ENCODE measurements at regions not wholly inside any gene's neighbourhood (a gene's known extent, or its start where the extent isn't known, plus 50 kb on each side); places are given as distances from the start of the nearest gene placed in this dataset.

DNA sequence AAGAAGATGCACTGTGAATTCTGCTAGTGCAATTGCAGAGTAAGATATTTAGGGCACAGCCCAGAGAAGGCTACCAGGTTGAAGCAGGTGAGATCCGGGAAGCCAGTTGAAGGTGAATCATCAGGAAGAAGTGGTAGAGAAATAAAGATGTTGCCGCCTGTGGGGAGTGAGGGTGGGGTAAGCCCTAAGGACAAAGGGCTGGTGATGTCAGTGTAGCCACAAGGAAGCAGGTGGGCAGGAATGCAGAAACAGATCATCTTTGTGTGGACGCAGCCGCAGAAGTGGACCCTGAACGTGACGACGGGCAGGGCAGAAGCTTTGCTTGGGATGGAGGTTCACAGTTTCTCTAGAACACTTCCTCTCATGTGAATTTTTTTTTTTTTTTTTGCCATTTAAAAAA lies 164.2 kb downstream of the ACTL7B start:
- TF ChIP-seq, protein P1, sequence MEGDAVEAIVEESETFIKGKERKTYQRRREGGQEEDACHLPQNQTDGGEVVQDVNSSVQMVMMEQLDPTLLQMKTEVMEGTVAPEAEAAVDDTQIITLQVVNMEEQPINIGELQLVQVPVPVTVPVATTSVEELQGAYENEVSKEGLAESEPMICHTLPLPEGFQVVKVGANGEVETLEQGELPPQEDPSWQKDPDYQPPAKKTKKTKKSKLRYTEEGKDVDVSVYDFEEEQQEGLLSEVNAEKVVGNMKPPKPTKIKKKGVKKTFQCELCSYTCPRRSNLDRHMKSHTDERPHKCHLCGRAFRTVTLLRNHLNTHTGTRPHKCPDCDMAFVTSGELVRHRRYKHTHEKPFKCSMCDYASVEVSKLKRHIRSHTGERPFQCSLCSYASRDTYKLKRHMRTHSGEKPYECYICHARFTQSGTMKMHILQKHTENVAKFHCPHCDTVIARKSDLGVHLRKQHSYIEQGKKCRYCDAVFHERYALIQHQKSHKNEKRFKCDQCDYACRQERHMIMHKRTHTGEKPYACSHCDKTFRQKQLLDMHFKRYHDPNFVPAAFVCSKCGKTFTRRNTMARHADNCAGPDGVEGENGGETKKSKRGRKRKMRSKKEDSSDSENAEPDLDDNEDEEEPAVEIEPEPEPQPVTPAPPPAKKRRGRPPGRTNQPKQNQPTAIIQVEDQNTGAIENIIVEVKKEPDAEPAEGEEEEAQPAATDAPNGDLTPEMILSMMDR (IDR thresholded peaks at IDR 0.05), result no peak
- no peak for DNase-seq (ENCODE audit: low spot score)
- ATAC-seq (ENCODE audit: low FRiP score), result no peak

DNA sequence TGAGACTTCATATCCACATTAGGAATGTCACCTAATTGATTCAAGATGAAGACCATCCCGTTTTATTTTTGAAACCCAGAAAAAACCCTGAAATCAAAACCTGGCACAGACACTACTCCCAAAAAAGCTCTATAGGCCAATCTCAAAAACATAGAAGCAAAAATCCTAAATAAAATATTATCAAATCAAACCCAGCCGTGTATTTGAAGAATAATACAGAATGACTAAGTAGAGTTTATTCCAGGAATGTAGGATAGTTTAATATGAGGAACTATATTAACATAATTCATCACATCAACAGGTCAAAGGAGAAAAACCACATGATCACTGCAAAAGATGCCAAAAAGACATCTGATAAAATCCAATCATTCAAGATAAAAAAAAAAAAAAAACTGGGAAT lies 167.1 kb downstream of the ACTL7B start:
- TF ChIP-seq, protein P1 (IDR thresholded peaks at IDR 0.05), result no peak
- ATAC-seq (ENCODE audit: low FRiP score) (no peak), DNase-seq (ENCODE audit: low spot score) (no peak)

DNA sequence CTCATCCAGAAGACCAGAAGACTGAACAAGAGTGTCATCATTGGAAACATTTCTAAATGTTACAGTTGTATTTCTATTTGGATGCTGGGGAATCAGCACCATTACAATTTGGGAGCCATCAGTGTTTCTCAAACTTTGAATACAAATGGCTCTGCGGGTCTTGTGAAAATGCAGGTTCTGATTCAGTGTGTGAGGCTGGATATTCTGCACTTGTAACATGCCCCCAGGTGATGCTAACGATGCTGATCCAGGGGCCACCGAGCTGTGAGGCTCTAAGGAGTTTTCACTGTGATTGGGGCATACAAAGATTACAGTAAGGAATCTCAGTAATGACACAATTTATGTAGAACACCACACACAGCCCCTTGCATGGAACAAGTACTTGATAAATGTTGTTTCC lies 167.7 kb downstream of the ACTL7B start:
- ATAC-seq (ENCODE audit: low FRiP score) (no peak), DNase-seq (ENCODE audit: low spot score) (no peak)
- TF ChIP-seq, protein P1 (IDR thresholded peaks at IDR 0.05), result no peak

DNA sequence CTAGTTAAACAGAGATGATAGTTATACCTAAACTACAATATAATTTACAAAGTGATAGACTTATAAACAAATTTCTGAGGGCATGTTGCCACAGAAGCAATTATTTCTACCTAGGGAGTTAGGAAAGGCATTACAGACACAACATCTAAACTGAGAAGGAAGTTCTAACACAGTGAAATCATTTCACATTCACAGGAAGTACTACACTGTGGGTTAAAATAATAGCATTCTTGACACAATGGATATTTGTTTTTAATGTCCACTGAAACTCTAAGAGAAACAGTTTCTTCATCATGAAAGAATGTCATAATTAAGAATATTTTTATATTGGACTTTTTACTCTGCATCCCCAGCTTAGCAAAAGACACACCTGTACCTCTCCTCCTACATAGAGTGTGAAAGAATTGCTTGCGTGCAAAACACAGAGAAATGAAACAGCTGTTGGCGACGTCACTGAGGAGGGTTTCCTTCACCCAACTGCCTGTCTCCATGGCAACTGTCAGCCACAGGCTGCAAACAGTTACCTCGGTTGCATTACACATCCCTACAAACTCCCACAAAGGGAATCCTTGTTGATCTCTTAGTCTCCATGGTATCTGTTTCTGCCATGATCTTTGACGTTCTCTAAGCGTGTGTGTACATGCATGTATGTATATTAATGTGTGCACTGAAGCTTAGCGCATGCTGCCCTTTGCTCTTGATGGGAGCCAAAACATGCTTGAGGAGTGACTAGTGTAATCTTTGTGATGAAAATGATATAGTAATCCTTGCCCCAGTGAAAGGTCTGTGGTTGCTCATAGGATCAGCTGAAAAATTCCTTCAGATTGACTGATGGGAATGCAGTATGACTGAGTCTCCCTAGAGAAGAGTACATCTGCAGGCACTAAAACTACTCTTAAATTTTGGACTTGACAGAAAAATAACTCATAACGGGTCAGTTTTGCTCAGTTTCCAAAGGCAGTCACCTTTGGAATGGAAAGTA lies 168.5 kb downstream of the ACTL7B start:
- no peak for ATAC-seq (ENCODE audit: low FRiP score)
- TF ChIP-seq, protein P1 (IDR thresholded peaks at IDR 0.05), result no peak

DNA sequence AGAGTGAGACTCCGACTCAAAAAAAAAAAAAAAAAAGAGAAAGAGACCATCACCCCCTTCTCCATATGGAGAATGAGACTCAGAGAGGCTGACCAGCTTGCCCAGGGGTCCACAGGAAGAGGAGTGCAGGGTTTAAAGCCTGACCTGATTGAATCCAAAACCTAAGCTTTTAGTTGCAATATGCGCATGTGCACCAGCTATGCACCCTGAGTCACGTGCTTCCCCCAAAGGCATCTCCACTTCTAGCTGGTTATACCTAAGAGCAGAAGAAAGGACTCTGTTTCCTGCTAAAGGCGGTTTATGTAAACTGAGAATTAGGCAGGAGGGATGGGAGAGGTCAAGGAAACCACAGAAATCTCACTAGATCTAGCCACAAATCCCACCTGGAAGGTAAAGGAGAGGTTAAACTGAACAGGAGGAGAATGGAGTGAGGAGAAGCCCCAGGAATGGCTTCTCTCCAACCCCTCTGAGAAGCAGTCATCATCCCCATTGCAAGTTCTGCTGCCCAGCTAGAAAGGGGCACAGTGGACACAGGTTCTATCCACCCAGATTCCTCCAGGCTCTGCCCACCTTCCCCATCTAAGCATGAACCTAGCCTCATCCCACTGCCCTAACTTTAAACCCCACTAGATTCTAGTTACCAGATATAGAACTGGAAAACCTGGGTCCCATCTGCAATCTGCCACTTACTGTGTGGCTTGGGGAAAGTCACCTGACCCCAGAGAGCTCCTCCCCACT lies 171.3 kb downstream of the ACTL7B start:
- ATAC-seq (ENCODE audit: low FRiP score), result no peak
- TF ChIP-seq, protein P1 (IDR thresholded peaks at IDR 0.05), result no peak
- no peak for DNase-seq (ENCODE audit: low spot score)

More for the DNA sequence above, 168.5 kb downstream of the ACTL7B start:
- DNase-seq (ENCODE audit: low spot score), result no peak

DNA sequence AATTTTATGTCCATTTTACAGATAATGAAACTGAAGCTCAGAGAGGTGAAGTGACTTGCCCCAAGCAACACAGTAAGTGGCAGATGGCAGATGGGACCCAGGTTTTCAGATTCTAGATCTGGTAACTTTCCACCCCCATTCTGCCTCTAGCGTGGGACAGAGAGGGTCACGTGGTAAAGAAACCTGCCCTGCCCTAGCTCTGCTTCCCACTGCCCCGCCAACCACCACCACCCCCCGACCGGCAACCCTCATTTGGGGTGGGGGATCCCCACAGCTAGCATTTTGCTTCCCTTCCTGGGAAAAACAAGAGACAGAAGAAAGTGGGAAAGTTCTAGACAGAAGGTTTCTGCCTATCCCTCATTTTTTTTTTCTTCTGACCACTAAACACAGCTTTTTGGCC lies 172.5 kb downstream of the ACTL7B start:
- TF ChIP-seq, protein P1 (IDR thresholded peaks at IDR 0.05), result no peak
- DNase-seq (ENCODE audit: low spot score) (no peak), ATAC-seq (ENCODE audit: low FRiP score) (no peak)
